Activated CD4-positive, alpha-beta T cell treated with anti-CD3 and anti-CD28 coated beads, Interleukin-2, amount 50 U/mL, for 48 hours (primary cell): ENCODE measurements at regions not wholly inside any gene's neighbourhood (a gene's known extent, or its start where the extent isn't known, plus 50 kb on each side); places are given as distances from the start of the nearest gene placed in this dataset.
"Not testable (repeated sequence)": the region's sequence is repeated elsewhere in the genome, so short reads cannot be mapped to it uniquely, and the experiment has no call there.

Experiments used
- DNase-seq, 2 experiments: peaks; one replicate each; pipeline ENCODE4 v3.0.0-alpha.2; 2020

- no peak for DNase-seq
Observed at GRCh38 chrX:11836284-11836683, 78.2 kb downstream of the MSL3 start.

- DNase-seq, result no peak
Observed at GRCh38 chrX:11837437-11837836, 79.4 kb downstream of the MSL3 start.

- no peak for DNase-seq
Observed at GRCh38 chrX:11864171-11864570, 106.1 kb downstream of the MSL3 start.

GRCh38 chrX:11867610-11868345, 109.7 kb downstream of the MSL3 start:
- DNase-seq, result no peak

- DNase-seq, result no peak
Observed at GRCh38 chrX:11870789-11871188, 112.8 kb downstream of the MSL3 start.

GRCh38 chrX:11881485-11882170, 123.6 kb downstream of the MSL3 start:
- no peak for DNase-seq

- DNase-seq, result no peak
Observed at GRCh38 chrX:11886745-11887144, 128.7 kb downstream of the MSL3 start.

- no peak for DNase-seq
Observed at GRCh38 chrX:11887175-11887574, 129.1 kb downstream of the MSL3 start.

GRCh38 chrX:11888421-11888820, 130.4 kb downstream of the MSL3 start:
- no peak for DNase-seq

- DNase-seq, result no peak
Observed at GRCh38 chrX:11889791-11890190, 131.8 kb downstream of the MSL3 start.

GRCh38 chrX:11890836-11891514, 132.9 kb downstream of the MSL3 start:
- no peak for DNase-seq

- DNase-seq, result no peak
Observed at GRCh38 chrX:11893933-11894710, 136.1 kb downstream of the MSL3 start.

GRCh38 chrX:11899091-11899490, 141.1 kb downstream of the MSL3 start:
- DNase-seq, result no peak

GRCh38 chrX:11905933-11906332, 147.9 kb downstream of the MSL3 start:
- not testable (repeated sequence) for DNase-seq

- DNase-seq, result peak; percentile 0 to 3
Observed at GRCh38 chrX:11908371-11908770, 150.3 kb downstream of the MSL3 start.

- no peak for DNase-seq
Observed at GRCh38 chrX:11913001-11913400, 155.0 kb downstream of the MSL3 start.

- DNase-seq, result no peak
Observed at GRCh38 chrX:11929476-11929875, 171.4 kb downstream of the MSL3 start.

- no peak for DNase-seq
Observed at GRCh38 chrX:11932423-11932822, 174.4 kb downstream of the MSL3 start.

- DNase-seq, result no peak
Observed at GRCh38 chrX:11934089-11934488, 176.1 kb downstream of the MSL3 start.

GRCh38 chrX:11941571-11941970, 183.5 kb downstream of the MSL3 start:
- no peak for DNase-seq

GRCh38 chrX:11944501-11944900, 186.5 kb downstream of the MSL3 start:
- DNase-seq, result no peak

GRCh38 chrX:11949291-11949690, 189.0 kb upstream of the FRMPD4 start:
- no peak for DNase-seq

- no peak for DNase-seq
Observed at GRCh38 chrX:11952176-11952720, 186.0 kb upstream of the FRMPD4 start.
